Mesothelial cell of epicardium (in vitro differentiated cells): ENCODE measurements at regions not wholly inside any gene's neighbourhood (a gene's known extent, or its start where the extent isn't known, plus 50 kb on each side); places are given as distances from the start of the nearest gene placed in this dataset.

Source experiments
- DNase-seq, 2 experiments: peaks; one replicate each; pipeline ENCODE4 v3.0.0; 2021; ENCODE audit warnings: low spot score in 2 of 2; ENCODE audit not compliant: unreplicated experiment in 2 of 2
- H3K27ac Mint-ChIP-seq: 2 replicates; pipeline ENCODE4 v1.8.0; 2021; ENCODE audit warnings: mixed read lengths
- H3K27me3 Mint-ChIP-seq: 2 replicates; pipeline ENCODE4 v1.8.0; 2021; ENCODE audit warnings: low read depth, mixed read lengths
- H3K36me3 Mint-ChIP-seq: 2 replicates; pipeline ENCODE4 v1.8.0; 2021; ENCODE audit warnings: mixed read lengths
- H3K4me1 Mint-ChIP-seq: 2 replicates; pipeline ENCODE4 v1.8.0; 2021; ENCODE audit warnings: mixed read lengths
- H3K4me3 Mint-ChIP-seq: 2 replicates; pipeline ENCODE4 v1.8.0; 2021; ENCODE audit warnings: mild to moderate bottlenecking, moderate library complexity, mixed read lengths
- H3K9me3 Mint-ChIP-seq: 2 replicates; pipeline ENCODE4 v1.8.0; 2021; ENCODE audit warnings: mixed read lengths
- CTCF ChIP-seq: fragments of 200-600 bp; sonication (generic); IDR thresholded peaks from one replicate; pipeline ENCODE4 v1.5.0; 2021; ENCODE audit warnings: antibody characterized with exemption; ENCODE audit not compliant: unreplicated experiment

GRCh38 chr14:101031721-101032120 is 128.2 kb upstream of the RTL1 start:
- Mint-ChIP-seq H3K4me3 (no peak overlapping the region), H3K27ac (no peak overlapping the region), H3K36me3 (no peaks in the 10 kb centered on the region), H3K4me1 (no peaks in the 10 kb centered on the region), H3K27me3 (peaks cover 10% of the 10 kb centered on the region), H3K9me3 (no peaks in the 10 kb centered on the region)
- TF ChIP-seq CTCF: no peak
- no peak for DNase-seq

GRCh38 chr14:101032433-101032832 is 128.9 kb upstream of the RTL1 start:
- H3K36me3 Mint-ChIP-seq: no peaks in the 10 kb centered on the region
- no peaks in the 10 kb centered on the region for H3K9me3 Mint-ChIP-seq
- no peak overlapping the region for H3K4me3 Mint-ChIP-seq
- TF ChIP-seq CTCF: no peak
- no peak overlapping the region for H3K27ac Mint-ChIP-seq
- H3K4me1 Mint-ChIP-seq: no peaks in the 10 kb centered on the region
- peaks cover 12% of the 10 kb centered on the region for H3K27me3 Mint-ChIP-seq
- DNase-seq: no peak

DNA sequence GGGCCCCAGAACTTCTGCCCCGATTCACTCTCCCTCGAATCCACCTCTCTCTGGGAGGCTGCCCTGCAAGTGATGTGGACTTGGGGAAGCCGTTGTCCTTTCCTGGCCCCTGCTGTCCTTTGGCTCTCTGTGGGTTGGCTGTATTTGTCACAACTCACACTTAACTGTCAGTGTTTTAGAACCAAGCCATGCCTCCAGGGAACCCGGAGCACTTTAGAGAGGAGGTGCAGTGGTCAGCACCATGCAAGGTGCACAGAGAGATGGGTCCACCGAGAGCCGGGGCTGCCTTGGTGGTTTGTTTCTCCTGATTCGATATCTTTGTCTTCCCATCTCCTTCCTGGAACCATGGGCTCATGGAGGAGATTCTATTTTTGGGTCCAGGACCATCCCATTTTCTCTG is 129.5 kb upstream of the RTL1 start:
- no peak for TF ChIP-seq CTCF

DNA sequence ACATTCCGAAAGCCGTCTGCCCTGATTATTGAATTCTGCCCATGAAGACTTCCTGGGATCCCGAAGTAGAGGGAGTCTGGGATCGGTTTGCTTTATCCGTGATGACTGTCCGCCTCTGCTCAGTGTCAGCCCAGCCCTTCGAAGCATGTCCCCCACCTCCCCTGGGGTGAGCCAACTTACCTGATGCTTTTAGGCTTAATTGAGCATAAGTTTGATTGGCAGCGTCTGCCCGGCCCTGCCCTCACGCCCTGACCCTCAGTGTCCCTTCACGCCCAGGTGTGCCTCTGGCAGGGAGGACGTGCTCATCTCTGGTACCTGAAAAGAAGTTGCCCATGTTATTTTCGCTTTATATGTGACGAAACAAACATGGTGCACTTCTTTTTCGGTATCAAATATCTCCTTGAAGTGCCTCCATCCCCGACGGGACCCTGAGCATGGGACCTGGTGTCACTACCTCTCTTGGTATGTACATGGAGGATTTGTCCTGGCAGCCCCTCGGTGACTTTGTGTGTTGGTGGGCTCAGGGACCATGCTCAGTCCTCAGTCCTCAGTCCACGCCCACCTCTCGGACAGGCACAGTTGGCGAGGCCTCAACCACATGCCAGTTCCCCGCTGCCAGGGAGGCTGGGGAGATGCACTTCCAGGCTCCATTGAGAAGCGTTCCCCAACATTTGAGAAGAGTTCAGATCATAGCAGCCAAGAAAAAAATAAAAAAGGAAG is 130.1 kb upstream of the RTL1 start:
- no peaks in the 10 kb centered on the region for H3K9me3 Mint-ChIP-seq
- H3K4me1 Mint-ChIP-seq: no peaks in the 10 kb centered on the region
- no peaks in the 10 kb centered on the region for H3K36me3 Mint-ChIP-seq
- H3K27me3 Mint-ChIP-seq: peaks cover 14% of the 10 kb centered on the region
- peak in 1 of 2 experiments; percentile 6 for DNase-seq
- no peak overlapping the region for H3K4me3 Mint-ChIP-seq
- no peak overlapping the region for H3K27ac Mint-ChIP-seq
- no peak for TF ChIP-seq CTCF

More for the DNA sequence above, 129.5 kb upstream of the RTL1 start:
- peak in 1 of 2 experiments; percentile 5 for DNase-seq
- Mint-ChIP-seq H3K27me3 (peaks cover 14% of the 10 kb centered on the region), H3K4me3 (no peak overlapping the region), H3K4me1 (no peaks in the 10 kb centered on the region), H3K27ac (no peak overlapping the region), H3K9me3 (no peaks in the 10 kb centered on the region), H3K36me3 (no peaks in the 10 kb centered on the region)

DNA sequence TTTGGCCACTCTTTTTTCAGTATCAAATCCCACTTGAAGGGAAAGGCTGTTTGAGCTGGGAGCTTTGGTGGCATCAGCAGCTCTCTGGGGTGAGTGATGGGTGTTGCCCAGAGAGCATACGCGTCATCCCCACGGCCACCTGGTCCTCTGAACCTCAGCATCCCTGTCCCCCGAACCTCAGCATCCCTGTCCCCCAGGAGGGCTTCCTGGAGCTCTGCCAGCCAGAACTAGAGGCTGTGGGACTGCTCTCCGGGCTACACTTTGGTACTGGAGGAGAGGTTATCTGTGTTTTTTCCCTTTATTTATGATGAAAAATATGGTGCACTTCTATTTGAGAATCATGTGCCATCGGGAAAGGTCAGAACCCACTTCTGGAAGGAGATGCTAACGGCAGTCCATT is 131.5 kb upstream of the RTL1 start:
- Mint-ChIP-seq H3K4me1 (no peaks in the 10 kb centered on the region), H3K9me3 (peaks cover 3% of the 10 kb centered on the region)
- peak in 1 of 2 experiments; percentile 12 for DNase-seq

More for the DNA sequence above, 131.5 kb upstream of the RTL1 start:
- Mint-ChIP-seq H3K27me3 (peaks cover 14% of the 10 kb centered on the region), H3K27ac (no peak overlapping the region), H3K4me3 (no peak overlapping the region), H3K36me3 (no peaks in the 10 kb centered on the region)
- TF ChIP-seq CTCF: no peak
